ENCODE measurements at regions not wholly inside any gene's neighbourhood (a gene's known extent, or its start where the extent isn't known, plus 50 kb on each side); places are given as distances from the start of the nearest gene placed in this dataset.

GRCh38 chr4:14249226-14249625 is 621.7 kb upstream of the BOD1L1 start:
- no peak for DNase-seq (ENCODE audit: low spot score)

GRCh38 chr4:14254252-14254651 is 626.7 kb upstream of the BOD1L1 start:
- DNase-seq (ENCODE audit: low spot score): peak; percentile 43

- no peak for DNase-seq (ENCODE audit: low spot score)
Measured at GRCh38 chr4:14254926-14255325, 627.4 kb upstream of the BOD1L1 start.

GRCh38 chr4:14257903-14258302 is 630.4 kb upstream of the BOD1L1 start:
- no peak for DNase-seq (ENCODE audit: low spot score)

GRCh38 chr4:14259936-14260335 is 632.4 kb upstream of the BOD1L1 start:
- DNase-seq (ENCODE audit: low spot score): no peak

- no peak for DNase-seq (ENCODE audit: low spot score)
Measured at GRCh38 chr4:14260591-14260990, 633.1 kb upstream of the BOD1L1 start.

GRCh38 chr4:14262221-14262620 is 634.7 kb upstream of the BOD1L1 start:
- no peak for DNase-seq (ENCODE audit: low spot score)

GRCh38 chr4:14264437-14264836 is 636.9 kb upstream of the BOD1L1 start:
- DNase-seq (ENCODE audit: low spot score): peak; percentile 20

- DNase-seq (ENCODE audit: low spot score): no peak
Measured at GRCh38 chr4:14265651-14266050, 638.1 kb upstream of the BOD1L1 start.

GRCh38 chr4:14267373-14268060 is 640.0 kb upstream of the BOD1L1 start:
- no peak for DNase-seq (ENCODE audit: low spot score)

GRCh38 chr4:14269824-14270223 is 642.3 kb upstream of the BOD1L1 start:
- no peak for DNase-seq (ENCODE audit: low spot score)

- DNase-seq (ENCODE audit: low spot score): no peak
Measured at GRCh38 chr4:14272206-14272605, 644.7 kb upstream of the BOD1L1 start.

GRCh38 chr4:14277505-14277904 is 650.0 kb upstream of the BOD1L1 start:
- DNase-seq (ENCODE audit: low spot score): no peak

GRCh38 chr4:14280567-14280966 is 653.0 kb upstream of the BOD1L1 start:
- no peak for DNase-seq (ENCODE audit: low spot score)

GRCh38 chr4:14284578-14284977 is 657.1 kb upstream of the BOD1L1 start:
- no peak for DNase-seq (ENCODE audit: low spot score)

- no peak for DNase-seq (ENCODE audit: low spot score)
Measured at GRCh38 chr4:14289708-14290107, 662.2 kb upstream of the BOD1L1 start.

GRCh38 chr4:14293582-14293981 is 666.1 kb upstream of the BOD1L1 start:
- no peak for DNase-seq (ENCODE audit: low spot score)

GRCh38 chr4:14294611-14295010 is 667.1 kb upstream of the BOD1L1 start:
- no peak for DNase-seq (ENCODE audit: low spot score)

- no peak for DNase-seq (ENCODE audit: low spot score)
Measured at GRCh38 chr4:14299166-14299565, 671.6 kb upstream of the BOD1L1 start.

GRCh38 chr4:14302021-14302420 is 674.5 kb upstream of the BOD1L1 start:
- DNase-seq (ENCODE audit: low spot score): no peak

GRCh38 chr4:14303856-14304255 is 676.3 kb upstream of the BOD1L1 start:
- no peak for DNase-seq (ENCODE audit: low spot score)

GRCh38 chr4:14308229-14308651 is 680.7 kb upstream of the BOD1L1 start:
- DNase-seq (ENCODE audit: low spot score): no peak

GRCh38 chr4:14309431-14309830 is 681.9 kb upstream of the BOD1L1 start:
- DNase-seq (ENCODE audit: low spot score): no peak

GRCh38 chr4:14313757-14314156 is 686.2 kb upstream of the BOD1L1 start:
- DNase-seq (ENCODE audit: low spot score): no peak

All from iPS-NIHi11 (cell line).